ENCODE measurements at regions not wholly inside any gene's neighbourhood (a gene's known extent, or its start where the extent isn't known, plus 50 kb on each side); places are given as distances from the start of the nearest gene placed in this dataset.

- Mint-ChIP-seq H3K27me3 (ENCODE audit: low read depth) (peaks cover 3% of the 10 kb centered on the region), H3K4me3 (no peak overlapping the region), H3K4me1 (peaks cover 15 to 66% of the 10 kb centered on the region in 2 experiments), H3K9me3 (no peaks in the 10 kb centered on the region), H3K27ac (peak overlapping the region in 1 of 3 experiments; percentile 8; a peak in 2 of 7 replicates), H3K36me3 (ENCODE audit: insufficient read depth in 1 of 3, low read depth in 3 of 3) (no peaks in the 10 kb centered on the region; a peak in 1 of 7 replicates)
- WGBS (ENCODE audit: extremely low coverage, insufficient read length, low lambda C conversion rate), result no CpG with 5 or more reads among the region's 10 CpGs
- H2BK5ac ChIP-seq (ENCODE audit: insufficient read length, low read length), result no peak overlapping the region
- H3K4me2 ChIP-seq (ENCODE audit: insufficient read depth, insufficient read length, low read length), result no peak overlapping the region
- no peaks in the 10 kb centered on the region for H3K27me3 ChIP-seq (ENCODE audit: insufficient read depth, low read length)
- H4K8ac ChIP-seq (replicated peaks; ENCODE audit: insufficient read length, low read depth, low read length), result no peak overlapping the region
- no peak overlapping the region for H3T11ph ChIP-seq (ENCODE audit: low read length)
- peak overlapping the region; percentile 4; the same call in 1 of the 2 replicates for H3K14ac ChIP-seq (ENCODE audit: insufficient read depth, low read length)
- no peak overlapping the region for H2BK12ac ChIP-seq (ENCODE audit: insufficient read length, low read depth, low read length)
- no peaks in the 10 kb centered on the region for H3K23me2 ChIP-seq (ENCODE audit: insufficient read length, low read depth, low read length, poor library complexity, severe bottlenecking)
- no peak overlapping the region for H3K18ac ChIP-seq (ENCODE audit: insufficient read length, low read depth, low read length)
- H2BK120ac ChIP-seq (ENCODE audit: low read depth, low read length, poor library complexity, severe bottlenecking), result no peak overlapping the region
- H3K79me2 ChIP-seq (ENCODE audit: insufficient read depth, low read length), result no peaks in the 10 kb centered on the region
- no peak overlapping the region for H4K91ac ChIP-seq (ENCODE audit: insufficient read length, low read depth, low read length)
- H3K79me1 ChIP-seq (ENCODE audit: insufficient read depth, low read depth, low read length, poor library complexity, severe bottlenecking), result no peaks in the 10 kb centered on the region
- peaks cover 3% of the 10 kb centered on the region; the same call in 1 of the 2 replicates for H3K4me1 ChIP-seq (ENCODE audit: insufficient read depth, low read length)
- no peak overlapping the region for H3K4ac ChIP-seq (ENCODE audit: low read depth, low read length)
- no peak overlapping the region for H3K27ac ChIP-seq (ENCODE audit: insufficient read length, low read depth, low read length)
- H2AFZ ChIP-seq (ENCODE audit: low read length), result no peak overlapping the region
- TF ChIP-seq CTCF (conservative IDR thresholded peaks at IDR 0.05), result no peak
- H3K9ac ChIP-seq (ENCODE audit: extremely low read depth, insufficient read length, low read length), result no peak overlapping the region
- H3K23ac ChIP-seq (ENCODE audit: insufficient read length, low read depth, low read length), result no peak overlapping the region
- H3K56ac ChIP-seq (ENCODE audit: insufficient read length, low read depth, low read length), result no peak overlapping the region
- H4K5ac ChIP-seq (ENCODE audit: insufficient read length, low read depth, low read length), result no peak overlapping the region
- no peak overlapping the region for H2BK20ac ChIP-seq (ENCODE audit: low read depth, low read length, poor library complexity, severe bottlenecking)
- H2AK5ac ChIP-seq (ENCODE audit: insufficient read length, low read length), result no peak overlapping the region
- no peak overlapping the region for H2BK15ac ChIP-seq (ENCODE audit: low read depth, low read length)
- DNase-seq, result no peak
- no peaks in the 10 kb centered on the region for H4K20me1 ChIP-seq (ENCODE audit: control insufficient read depth, insufficient read depth, insufficient read length)
- no peaks in the 10 kb centered on the region for H3K9me3 ChIP-seq (ENCODE audit: control insufficient read depth, low read depth, low read length)
Observed at GRCh38 chr16:85513649-85514048, 99.5 kb upstream of the GSE1 start.

All from H9 (cell line).